ENCODE measurements at regions not wholly inside any gene's neighbourhood (a gene's known extent, or its start where the extent isn't known, plus 50 kb on each side); places are given as distances from the start of the nearest gene placed in this dataset.

DNA sequence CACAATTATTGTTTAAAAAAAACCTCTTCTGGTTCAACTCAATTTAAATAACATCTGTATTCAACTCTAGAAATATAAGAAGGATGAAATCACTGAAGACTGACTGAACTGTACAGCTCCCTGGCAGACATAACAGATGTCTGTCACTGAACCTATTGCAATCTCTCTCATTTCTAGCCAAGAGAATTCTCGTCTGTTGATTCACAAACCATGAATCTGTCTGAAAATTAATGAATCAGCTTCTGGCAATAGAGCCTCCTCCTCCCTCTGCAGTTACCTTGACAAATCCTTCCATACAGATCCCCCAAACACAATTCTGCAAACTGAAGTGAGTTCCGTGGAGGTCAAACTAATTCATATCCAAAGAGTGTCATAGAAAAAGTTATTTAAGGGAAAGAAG lies 561.4 kb downstream of the PYDC2 start:
- Histone ChIP-seq H4K20me1 (ENCODE audit: control insufficient read depth, insufficient read depth, low read depth, low read length) (no peaks in the 10 kb centered on the region), H3K36me3 (ENCODE audit: control insufficient read depth, low read length) (no peaks in the 10 kb centered on the region), H3K4me1 (ENCODE audit: control insufficient read depth, low read length) (no peaks in the 10 kb centered on the region), H3K9me3 (ENCODE audit: control insufficient read depth, insufficient read depth, low read length) (peaks cover 6% of the 10 kb centered on the region; the same call in 1 of the 2 replicates), H3K27ac (ENCODE audit: low read depth, low read length) (no peak overlapping the region), H3K27me3 (ENCODE audit: control insufficient read depth, low read length) (no peaks in the 10 kb centered on the region), H3K4me3 (ENCODE audit: low read length) (no peak overlapping the region), H3K79me2 (ENCODE audit: control insufficient read depth, low read length) (no peaks in the 10 kb centered on the region), H3F3A (ENCODE audit: control insufficient read depth, insufficient read depth) (no peaks in the 10 kb centered on the region), H3K4me2 (ENCODE audit: low read length) (no peak overlapping the region), H3K9me2 (replicated peaks; ENCODE audit: control insufficient read depth, low read length) (no peaks in the 10 kb centered on the region)
- no peak for TF ChIP-seq EZH2phosphoT487 (IDR thresholded peaks at IDR 0.05; ENCODE audit: borderline replicate concordance, low read length)

DNA sequence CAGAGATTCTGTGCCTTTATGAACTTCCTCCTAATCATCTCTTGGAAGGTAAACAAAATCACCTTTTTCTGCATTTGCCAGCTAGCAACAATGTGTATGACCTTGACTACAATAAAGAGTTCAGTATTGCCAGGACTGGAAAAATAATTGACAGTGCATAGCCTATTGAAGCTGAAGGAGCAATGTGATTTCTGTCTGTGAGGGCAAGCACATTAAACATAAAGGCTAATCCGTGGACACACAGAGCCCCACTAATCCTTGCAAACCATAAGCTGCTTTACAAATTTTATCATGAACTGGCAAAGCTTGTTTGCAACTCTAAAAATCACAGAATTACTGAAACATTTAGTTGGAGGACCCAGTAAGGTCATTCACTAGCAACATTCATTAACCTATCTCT lies 563.8 kb downstream of the PYDC2 start:
- Histone ChIP-seq H3K4me1 (ENCODE audit: control insufficient read depth, low read length) (no peaks in the 10 kb centered on the region), H3K9me3 (ENCODE audit: control insufficient read depth, insufficient read depth, low read length) (no peaks in the 10 kb centered on the region), H3K4me3 (ENCODE audit: low read length) (no peak overlapping the region), H3K4me2 (ENCODE audit: low read length) (no peak overlapping the region), H4K20me1 (ENCODE audit: control insufficient read depth, insufficient read depth, low read depth, low read length) (no peaks in the 10 kb centered on the region), H3K79me2 (ENCODE audit: control insufficient read depth, low read length) (no peaks in the 10 kb centered on the region), H3K9me2 (replicated peaks; ENCODE audit: control insufficient read depth, low read length) (no peaks in the 10 kb centered on the region), H3K27me3 (ENCODE audit: control insufficient read depth, low read length) (no peaks in the 10 kb centered on the region), H3K27ac (ENCODE audit: low read depth, low read length) (no peak overlapping the region), H3F3A (ENCODE audit: control insufficient read depth, insufficient read depth) (no peaks in the 10 kb centered on the region), H3K36me3 (ENCODE audit: control insufficient read depth, low read length) (no peaks in the 10 kb centered on the region)
- no peak for TF ChIP-seq EZH2phosphoT487 (IDR thresholded peaks at IDR 0.05; ENCODE audit: borderline replicate concordance, low read length)
- TF ChIP-seq, protein P1, sequence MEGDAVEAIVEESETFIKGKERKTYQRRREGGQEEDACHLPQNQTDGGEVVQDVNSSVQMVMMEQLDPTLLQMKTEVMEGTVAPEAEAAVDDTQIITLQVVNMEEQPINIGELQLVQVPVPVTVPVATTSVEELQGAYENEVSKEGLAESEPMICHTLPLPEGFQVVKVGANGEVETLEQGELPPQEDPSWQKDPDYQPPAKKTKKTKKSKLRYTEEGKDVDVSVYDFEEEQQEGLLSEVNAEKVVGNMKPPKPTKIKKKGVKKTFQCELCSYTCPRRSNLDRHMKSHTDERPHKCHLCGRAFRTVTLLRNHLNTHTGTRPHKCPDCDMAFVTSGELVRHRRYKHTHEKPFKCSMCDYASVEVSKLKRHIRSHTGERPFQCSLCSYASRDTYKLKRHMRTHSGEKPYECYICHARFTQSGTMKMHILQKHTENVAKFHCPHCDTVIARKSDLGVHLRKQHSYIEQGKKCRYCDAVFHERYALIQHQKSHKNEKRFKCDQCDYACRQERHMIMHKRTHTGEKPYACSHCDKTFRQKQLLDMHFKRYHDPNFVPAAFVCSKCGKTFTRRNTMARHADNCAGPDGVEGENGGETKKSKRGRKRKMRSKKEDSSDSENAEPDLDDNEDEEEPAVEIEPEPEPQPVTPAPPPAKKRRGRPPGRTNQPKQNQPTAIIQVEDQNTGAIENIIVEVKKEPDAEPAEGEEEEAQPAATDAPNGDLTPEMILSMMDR (IDR thresholded peaks at IDR 0.05; ENCODE audit: low read depth, low read length, poor library complexity, severe bottlenecking) = no peak

DNA sequence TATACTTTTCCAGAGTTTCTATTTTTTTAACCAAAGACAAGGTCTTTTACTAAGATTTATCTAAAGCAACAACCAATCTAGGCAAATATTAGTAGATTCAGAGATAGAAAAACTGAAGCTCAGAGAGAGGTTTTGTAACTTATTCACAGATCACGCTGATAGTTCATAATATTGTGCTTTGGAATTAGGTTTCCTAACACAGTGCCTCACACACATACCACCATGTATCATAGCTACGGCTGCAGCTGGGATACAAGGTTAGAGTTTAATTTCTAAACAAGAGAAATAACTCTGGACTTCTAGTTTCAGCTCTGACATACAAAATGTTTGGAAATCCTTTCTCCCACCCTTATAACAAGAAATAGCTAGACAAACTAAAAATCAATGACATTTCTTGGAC lies 565.7 kb downstream of the PYDC2 start:
- no peaks in the 10 kb centered on the region for H3K9me3 ChIP-seq (ENCODE audit: control insufficient read depth, insufficient read depth, low read length)
- TF ChIP-seq, protein P1 (IDR thresholded peaks at IDR 0.05; ENCODE audit: low read depth, low read length, poor library complexity, severe bottlenecking) = no peak
- H3K79me2 ChIP-seq (ENCODE audit: control insufficient read depth, low read length) = no peaks in the 10 kb centered on the region
- no peak overlapping the region for H3K4me3 ChIP-seq (ENCODE audit: low read length)
- no peaks in the 10 kb centered on the region for H3K4me1 ChIP-seq (ENCODE audit: control insufficient read depth, low read length)
- no peaks in the 10 kb centered on the region for H3F3A ChIP-seq (ENCODE audit: control insufficient read depth, insufficient read depth)
- no peak overlapping the region for H3K4me2 ChIP-seq (ENCODE audit: low read length)
- H3K9me2 ChIP-seq (replicated peaks; ENCODE audit: control insufficient read depth, low read length) = no peaks in the 10 kb centered on the region
- no peaks in the 10 kb centered on the region for H3K36me3 ChIP-seq (ENCODE audit: control insufficient read depth, low read length)
- H3K27me3 ChIP-seq (ENCODE audit: control insufficient read depth, low read length) = no peaks in the 10 kb centered on the region
- no peak overlapping the region for H3K27ac ChIP-seq (ENCODE audit: low read depth, low read length)
- no peaks in the 10 kb centered on the region for H4K20me1 ChIP-seq (ENCODE audit: control insufficient read depth, insufficient read depth, low read depth, low read length)

DNA sequence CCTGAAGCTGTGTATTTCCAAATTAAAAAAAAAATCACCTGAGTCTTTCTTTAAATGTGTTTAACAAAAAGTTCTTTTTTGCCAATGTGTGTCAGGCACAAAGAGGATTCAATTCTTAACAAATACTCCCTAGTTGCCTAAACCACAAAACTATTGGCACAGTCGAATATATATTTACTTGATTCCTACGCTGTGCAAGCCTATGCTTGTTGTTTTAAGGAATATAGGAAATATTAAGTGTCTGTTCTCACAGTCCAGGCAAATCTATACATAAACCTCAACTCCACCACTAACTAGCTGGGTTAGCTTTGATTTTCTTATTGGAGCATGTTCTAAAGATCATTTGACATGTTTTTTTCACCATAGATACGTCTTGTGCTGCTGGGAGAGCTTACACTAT lies 571.0 kb downstream of the PYDC2 start:
- Histone ChIP-seq H3K9me2 (replicated peaks; ENCODE audit: control insufficient read depth, low read length) (no peaks in the 10 kb centered on the region), H3K4me2 (ENCODE audit: low read length) (no peak overlapping the region), H3K4me1 (ENCODE audit: control insufficient read depth, low read length) (peaks cover 5% of the 10 kb centered on the region; the same call in 1 of the 2 replicates), H3K4me3 (ENCODE audit: low read length) (no peak overlapping the region), H3K79me2 (ENCODE audit: control insufficient read depth, low read length) (no peaks in the 10 kb centered on the region), H3K27ac (ENCODE audit: low read depth, low read length) (no peak overlapping the region), H3F3A (ENCODE audit: control insufficient read depth, insufficient read depth) (no peaks in the 10 kb centered on the region), H4K20me1 (ENCODE audit: control insufficient read depth, insufficient read depth, low read depth, low read length) (no peaks in the 10 kb centered on the region), H3K9me3 (ENCODE audit: control insufficient read depth, insufficient read depth, low read length) (no peaks in the 10 kb centered on the region), H3K36me3 (ENCODE audit: control insufficient read depth, low read length) (no peaks in the 10 kb centered on the region), H3K27me3 (ENCODE audit: control insufficient read depth, low read length) (no peaks in the 10 kb centered on the region)
- no peak for TF ChIP-seq EZH2phosphoT487 (IDR thresholded peaks at IDR 0.05; ENCODE audit: borderline replicate concordance, low read length)
- TF ChIP-seq, protein P1 (IDR thresholded peaks at IDR 0.05; ENCODE audit: low read depth, low read length, poor library complexity, severe bottlenecking) = no peak

Measured in DOHH2 (cell line).